ENCODE measurements at regions not wholly inside any gene's neighbourhood (a gene's known extent, or its start where the extent isn't known, plus 50 kb on each side); places are given as distances from the start of the nearest gene placed in this dataset.

GRCh38 chr3:107263269-107264021 lies 113.8 kb upstream of the CCDC54 start:
- DNase-seq (ENCODE audit: low read depth) = no peak

GRCh38 chr3:107264888-107265287 lies 112.4 kb upstream of the CCDC54 start:
- no peak for DNase-seq (ENCODE audit: low read depth)

DNA sequence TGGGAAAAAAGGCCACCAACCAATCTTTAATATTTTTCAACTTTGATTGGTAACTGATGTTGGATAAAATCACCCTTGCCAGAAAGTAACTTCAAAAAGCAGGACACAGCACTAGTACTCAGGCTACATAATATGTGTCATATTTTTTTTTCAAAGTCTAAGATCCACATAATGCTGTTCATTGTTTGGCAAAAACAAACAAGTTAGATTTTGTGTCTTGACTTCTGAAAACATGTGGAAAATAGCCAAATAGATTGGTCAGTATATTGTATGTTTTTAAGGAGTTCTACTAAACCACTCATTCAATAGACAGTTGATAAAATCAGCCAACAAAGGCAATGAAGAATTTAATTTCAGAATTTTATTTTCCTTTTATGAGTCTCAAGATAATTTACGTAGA lies 111.7 kb upstream of the CCDC54 start:
- no peak for DNase-seq (ENCODE audit: low read depth)

DNA sequence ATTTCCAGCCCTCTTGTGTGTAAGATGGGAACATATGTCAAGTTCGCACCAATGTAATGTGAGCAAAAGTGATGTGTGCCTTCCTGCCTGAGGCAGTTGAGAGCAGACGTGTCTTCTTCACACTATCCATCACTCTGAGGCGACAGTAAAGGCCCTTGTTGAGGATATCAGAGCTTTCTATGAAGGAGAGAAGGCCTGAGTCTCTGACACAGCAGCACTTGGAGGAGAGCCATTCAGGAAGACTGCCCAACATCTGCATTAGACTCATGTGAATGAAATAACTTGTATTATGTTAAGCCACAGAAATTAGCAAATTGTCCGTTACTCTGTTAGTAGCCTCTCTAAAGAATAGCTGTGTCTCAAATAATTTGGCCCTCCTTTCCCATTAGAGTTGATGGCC lies 108.8 kb upstream of the CCDC54 start:
- DNase-seq (ENCODE audit: low read depth) = no peak

DNA sequence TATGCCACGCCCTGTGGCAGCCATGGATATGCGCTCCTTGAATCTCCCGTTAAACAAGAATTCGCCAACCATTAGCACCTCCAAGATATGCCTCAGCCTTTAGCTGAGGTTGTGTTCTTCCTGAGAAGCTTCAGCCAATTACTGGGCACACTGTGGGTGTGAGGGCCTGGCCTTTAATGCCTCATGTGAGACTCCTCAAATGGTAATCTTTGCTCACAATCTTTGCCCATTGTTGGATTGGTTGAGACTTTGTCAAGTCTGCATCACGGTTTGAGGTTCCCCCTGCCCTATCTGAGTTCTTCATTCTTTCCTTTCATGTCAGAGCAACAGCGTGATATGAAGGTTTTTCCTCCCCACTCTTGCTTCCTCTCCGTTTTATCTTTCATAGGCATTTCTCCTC lies 108.1 kb upstream of the CCDC54 start:
- DNase-seq (ENCODE audit: low read depth) = no peak

DNA sequence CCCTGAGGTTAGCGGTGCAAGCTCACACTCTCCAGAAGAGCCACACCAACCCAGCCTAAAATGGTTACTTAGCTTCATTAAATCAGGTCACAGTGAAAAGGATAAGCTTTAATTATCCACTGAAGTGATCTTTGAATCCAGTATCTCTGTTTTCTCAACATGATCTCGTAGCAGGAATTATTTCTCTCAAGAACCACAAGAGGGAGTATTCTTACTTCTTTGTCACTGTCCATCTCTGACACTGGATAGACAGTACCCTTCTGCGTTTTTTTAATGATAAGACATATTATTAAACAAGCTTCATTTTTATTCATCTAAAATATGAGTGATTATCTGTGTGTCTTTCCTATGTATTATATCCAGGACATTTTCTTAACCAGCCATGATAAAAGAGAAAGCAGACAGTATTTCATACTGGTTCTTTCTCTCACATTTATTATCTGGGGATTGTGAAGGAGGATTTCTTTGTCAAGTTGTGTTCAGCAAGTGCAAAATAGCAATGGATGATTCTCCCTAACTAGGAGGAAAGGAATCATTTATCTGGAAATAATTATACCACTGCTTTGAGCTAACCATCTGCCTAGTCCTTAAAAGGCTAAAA lies 105.4 kb upstream of the CCDC54 start:
- DNase-seq (ENCODE audit: low read depth) = no peak

DNA sequence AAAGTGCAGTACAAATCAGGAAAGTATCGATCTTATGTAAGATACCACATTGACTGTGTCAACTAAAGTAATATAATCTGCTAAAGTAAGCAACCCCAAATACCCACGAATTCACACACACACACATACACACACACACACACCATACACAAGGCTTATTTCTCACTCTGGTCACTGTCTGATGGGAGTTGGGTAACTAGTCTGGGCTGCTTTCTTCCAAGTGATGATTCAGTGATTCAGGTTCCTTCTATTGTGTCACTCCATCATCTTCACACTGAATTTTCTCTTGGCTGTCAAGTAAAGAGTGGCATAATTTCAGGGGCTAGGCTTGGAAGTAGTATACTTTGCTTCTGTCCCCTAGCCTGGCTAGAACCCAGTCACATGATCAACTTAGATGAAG lies 104.8 kb upstream of the CCDC54 start:
- no peak for DNase-seq (ENCODE audit: low read depth)

- DNase-seq (ENCODE audit: low read depth) = no peak
These were observed 104.4 kb upstream of the CCDC54 start for GRCh38 chr3:107272885-107273284.

DNA sequence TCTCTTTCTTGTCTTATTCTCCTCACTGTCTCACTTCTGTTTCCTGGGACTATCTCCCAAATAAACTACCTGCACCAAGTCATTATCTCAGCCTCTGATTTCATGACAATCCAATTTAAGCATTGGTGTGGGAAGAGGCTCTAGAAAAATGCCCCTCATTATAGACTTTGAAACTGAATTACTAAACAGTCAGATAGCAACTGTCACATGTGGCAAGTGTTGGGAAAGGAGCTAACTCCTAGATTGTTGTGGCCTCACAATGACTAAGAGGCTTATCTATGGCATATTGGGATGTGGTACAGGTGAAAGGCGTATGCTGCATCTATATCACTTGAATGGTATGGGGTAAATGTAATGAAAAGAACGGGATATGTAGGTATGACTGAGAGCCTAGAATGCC lies 103.5 kb upstream of the CCDC54 start:
- no peak for DNase-seq (ENCODE audit: low read depth)

GRCh38 chr3:107275511-107275910 lies 101.7 kb upstream of the CCDC54 start:
- no peak for DNase-seq (ENCODE audit: low read depth)

- DNase-seq (ENCODE audit: low read depth) = no peak
These were observed 93.3 kb upstream of the CCDC54 start for GRCh38 chr3:107283948-107284347.

GRCh38 chr3:107284612-107285011 lies 92.6 kb upstream of the CCDC54 start:
- no peak for DNase-seq (ENCODE audit: low read depth)

DNA sequence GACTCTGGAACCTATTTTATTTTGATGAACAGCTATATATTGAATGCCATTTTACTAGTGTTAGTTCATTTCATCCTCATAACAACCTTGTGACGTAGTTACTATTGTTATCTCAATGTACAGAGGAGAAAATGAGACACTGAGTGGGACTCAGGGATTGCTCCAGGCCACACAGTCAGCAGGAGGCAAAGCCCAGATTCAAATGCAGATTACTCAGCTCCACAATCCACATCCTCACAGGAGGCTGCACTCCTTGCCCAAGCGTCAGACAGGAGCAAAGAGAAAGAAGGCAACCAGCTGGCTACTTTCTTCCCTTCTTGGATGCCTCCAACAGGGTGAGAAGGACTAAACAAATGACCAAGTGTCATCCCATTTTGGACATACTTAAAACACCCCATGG lies 92.0 kb upstream of the CCDC54 start:
- DNase-seq (ENCODE audit: low read depth) = no peak

GRCh38 chr3:107289354-107289753 lies 87.9 kb upstream of the CCDC54 start:
- DNase-seq (ENCODE audit: low read depth) = no peak

GRCh38 chr3:107294117-107294516 lies 83.1 kb upstream of the CCDC54 start:
- no peak for DNase-seq (ENCODE audit: low read depth)

DNA sequence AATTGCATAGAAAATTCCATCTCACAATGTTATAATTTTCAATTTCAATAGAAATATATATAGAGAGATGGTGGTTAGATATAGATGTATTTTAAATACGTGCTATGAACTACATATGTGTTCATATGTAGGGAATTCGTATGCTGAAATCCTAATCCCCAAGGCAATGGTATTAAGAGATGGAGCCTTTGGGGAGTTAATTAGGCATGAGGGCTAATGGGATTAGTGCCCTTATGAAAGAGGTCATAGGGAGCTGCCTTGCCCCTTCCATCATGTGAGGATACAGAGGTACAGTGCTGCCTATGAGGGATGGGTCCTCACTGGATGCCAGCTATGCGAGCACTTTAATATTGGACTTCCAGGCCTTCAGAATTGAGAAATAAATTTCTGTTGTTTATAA lies 79.6 kb upstream of the CCDC54 start:
- DNase-seq (ENCODE audit: low read depth) = no peak

- DNase-seq (ENCODE audit: low read depth) = no peak
These were observed 70.0 kb upstream of the CCDC54 start for GRCh38 chr3:107307205-107307604.

- no peak for DNase-seq (ENCODE audit: low read depth)
These were observed 68.5 kb upstream of the CCDC54 start for GRCh38 chr3:107308716-107309115.

GRCh38 chr3:107309312-107309711 lies 67.9 kb upstream of the CCDC54 start:
- DNase-seq (ENCODE audit: low read depth) = no peak

DNA sequence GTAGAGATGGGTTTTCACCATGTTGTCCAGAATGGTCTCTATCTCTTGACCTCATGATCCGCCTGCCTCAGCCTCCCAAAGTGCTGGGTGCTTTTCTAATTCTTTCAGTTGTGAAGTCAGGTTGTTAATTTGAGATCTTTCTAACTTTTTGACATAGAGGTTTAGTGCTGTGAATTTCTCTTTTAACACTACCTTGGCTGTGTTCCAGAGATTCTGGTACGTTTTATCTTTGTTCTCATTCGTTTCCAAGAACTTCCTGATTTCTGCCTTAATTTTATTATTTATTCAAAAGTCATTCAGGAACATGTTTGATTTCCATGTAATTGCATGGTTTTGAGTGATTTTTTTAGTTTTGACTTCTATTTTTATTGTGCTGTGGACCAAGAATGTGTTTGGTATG lies 63.5 kb upstream of the CCDC54 start:
- DNase-seq (ENCODE audit: low read depth) = no peak

- no peak for DNase-seq (ENCODE audit: low read depth)
These were observed 62.1 kb upstream of the CCDC54 start for GRCh38 chr3:107315141-107315540.

GRCh38 chr3:107323723-107324122 lies 53.5 kb upstream of the CCDC54 start:
- no peak for DNase-seq (ENCODE audit: low read depth)

DNA sequence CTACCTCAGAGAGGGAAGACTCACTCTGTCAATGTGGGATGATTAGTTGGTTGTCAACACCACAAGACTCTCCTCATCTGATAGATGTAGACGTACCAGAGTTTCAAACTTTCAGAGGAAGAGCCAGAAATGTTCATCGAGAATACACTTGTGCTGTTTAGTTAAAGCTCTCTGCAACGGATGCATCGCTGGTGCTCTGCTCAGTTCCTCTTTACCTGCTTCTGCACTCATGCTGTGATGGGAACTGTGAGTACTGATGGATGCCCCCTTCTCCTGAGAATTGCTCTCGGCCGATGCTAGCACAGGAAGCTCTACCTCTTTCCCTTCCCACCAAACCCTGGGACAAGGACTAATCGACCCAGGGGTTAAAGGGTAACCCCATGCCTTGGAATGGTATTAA lies 51.8 kb upstream of the CCDC54 start:
- DNase-seq (ENCODE audit: low read depth) = no peak
